A549 (cell line): ENCODE measurements at regions not wholly inside any gene's neighbourhood (a gene's known extent, or its start where the extent isn't known, plus 50 kb on each side); places are given as distances from the start of the nearest gene placed in this dataset.

Experiments used
- ATAC-seq, 2 experiments: fragments of 200-7000 bp in 1 of 2; fragments of >200 bp in 1 of 2; cut with Nextera tagmentation in 1 of 2; cut with Tn5 transposase in 1 of 2; 3 replicates each; pipeline versions ENCODE4 v1.8.0 to v1.9.1; 2018 to 2020; ENCODE audit warnings: mild to moderate bottlenecking in 1 of 2, moderate library complexity in 1 of 2
- CTCF ChIA-PET: fragments of 300-600 bp; sonication (Branson Sonifier 250); formaldehyde crosslinking; extraction: SDS; loops from one replicate; lab custom pipeline; 2021; ENCODE audit warnings: antibody characterized with exemption, inconsistent platforms; lab: Yijun Ruan, JAX
- POLR2A ChIA-PET: fragments of 350-600 bp; formaldehyde crosslinking; extraction: SDS; loops from one replicate; lab custom pipeline; 2021; ENCODE audit warnings: antibody characterized with exemption, inconsistent platforms; lab: Yijun Ruan, JAX
- DNase-seq, 2 experiments: peaks; one replicate each; pipeline versions ENCODE4 v3.0.0 to v3.0.0-alpha.2; 2011 to 2016; ENCODE audit warnings: low read depth in 1 of 2, low spot score in 1 of 2
- FAIRE-seq: peaks from 2 replicates; lab custom pipeline; 2011; peaks lifted over from hg19 to GRCh38; lab: Jason Lieb, UNC
- H3K27ac ChIP-seq, 2 experiments: fragments of >200 bp; sonication (Bioruptor Twin); formaldehyde crosslinking; 3 replicates each; pipeline ENCODE4 v1.5.1; 2016 to 2017
- H3K4me1 ChIP-seq: fragments of >200 bp; sonication (Bioruptor Twin); formaldehyde crosslinking; 3 replicates; pipeline ENCODE4 v1.6.1; 2016
- H3K4me2 ChIP-seq: fragments of >200 bp; sonication (Bioruptor Twin); formaldehyde crosslinking; 3 replicates; pipeline ENCODE4 v1.6.1; 2016
- H3K4me3 ChIP-seq: fragments of >200 bp; sonication (Bioruptor Twin); formaldehyde crosslinking; 3 replicates; pipeline ENCODE4 v1.5.1; 2016
- H3K9me3 ChIP-seq: fragments of >200 bp; sonication (Bioruptor Twin); formaldehyde crosslinking; 3 replicates; pipeline ENCODE4 v1.6.1; 2016
- ATOH8 ChIP-seq: fragments of 250-450 bp; sonication (Bioruptor Pico); IDR thresholded peaks from 2 replicates; pipeline ENCODE4 v1.5.0; 2020; ENCODE audit warnings: low read depth, mild to moderate bottlenecking, moderate library complexity
- BCL3 ChIP-seq: fragments of >200 bp; sonication (Bioruptor Twin); formaldehyde crosslinking; IDR thresholded peaks from 3 replicates; pipeline ENCODE4 v1.6.1; 2016
- CHD2 ChIP-seq: fragments of 150-350 bp; IDR thresholded peaks from 2 replicates; pipeline ENCODE4 v1.6.1; 2014; ENCODE audit warnings: low read length; ENCODE audit not compliant: partially characterized antibody
- CTCF ChIP-seq: fragments of >200 bp; sonication (Bioruptor Twin); formaldehyde crosslinking; IDR thresholded peaks from 3 replicates; pipeline ENCODE4 v1.5.1; 2016
- EHF ChIP-seq: fragments of 250-450 bp; sonication (Bioruptor Pico); IDR thresholded peaks from 2 replicates; pipeline ENCODE4 v1.5.0; 2020; ENCODE audit warnings: mild to moderate bottlenecking
- FOSB ChIP-seq: fragments of 250-450 bp; sonication (Bioruptor Pico); IDR thresholded peaks from 2 replicates; pipeline ENCODE4 v1.5.0; 2020; ENCODE audit warnings: mild to moderate bottlenecking, moderate library complexity
- HDAC2 ChIP-seq: fragments of 200-600 bp; sonication (generic); IDR thresholded peaks from 2 replicates; pipeline ENCODE4 v1.6.1; 2016
- HES2 ChIP-seq: fragments of >200 bp; sonication (Bioruptor Twin); formaldehyde crosslinking; IDR thresholded peaks from 2 replicates; pipeline ENCODE4 v1.6.1; 2016
- HOXB5 ChIP-seq: fragments of 250-450 bp; sonication (Bioruptor Pico); IDR thresholded peaks from 2 replicates; pipeline ENCODE4 v1.5.0; 2020; ENCODE audit warnings: mild to moderate bottlenecking, moderate library complexity
- NPAS2 ChIP-seq: fragments of 250-450 bp; sonication (Bioruptor Pico); IDR thresholded peaks from 2 replicates; pipeline ENCODE4 v1.8.0; 2022; ENCODE audit warnings: mild to moderate bottlenecking, moderate library complexity, borderline replicate concordance
- NR3C1 ChIP-seq: fragments of >200 bp; sonication (Bioruptor Twin); formaldehyde crosslinking; IDR thresholded peaks from 3 replicates; pipeline ENCODE4 v1.6.1; 2017
- POLR2A ChIP-seq: IDR thresholded peaks from 2 replicates; pipeline ENCODE4 v1.6.1; 2012; ENCODE audit warnings: mild to moderate bottlenecking, low read length
- RAD21 ChIP-seq, 2 experiments: fragments of >200 bp in 1 of 2; sonication (Bioruptor Twin) in 1 of 2; formaldehyde crosslinking in 1 of 2; IDR thresholded peaks in 1 of 2; conservative IDR thresholded peaks in 1 of 2; 2 replicates in 1 of 2; 3 replicates in 1 of 2; pipeline ENCODE4 v1.6.1; 2012 to 2018; ENCODE audit warnings: inconsistent platforms in 1 of 2
- RARB ChIP-seq: fragments of 250-450 bp; sonication (Bioruptor Pico); IDR thresholded peaks from 2 replicates; pipeline ENCODE4 v1.8.0; 2021; ENCODE audit warnings: mild to moderate bottlenecking, moderate library complexity
- RCOR1 ChIP-seq: fragments of 150-350 bp; IDR thresholded peaks from 2 replicates; pipeline ENCODE4 v1.6.1; 2014; ENCODE audit warnings: antibody characterized with exemption, low read length, low read depth
- SREBF2 ChIP-seq: fragments of 450-650 bp; IDR thresholded peaks from 2 replicates; pipeline ENCODE4 v1.6.1; 2014; ENCODE audit warnings: mild to moderate bottlenecking, moderate library complexity
- TP53 ChIP-seq: fragments of 250-450 bp; sonication (Bioruptor Pico); IDR thresholded peaks from 2 replicates; pipeline ENCODE4 v1.5.0; 2021; ENCODE audit warnings: mild to moderate bottlenecking, moderate library complexity
- ZC3H11A ChIP-seq: fragments of 450-650 bp; IDR thresholded peaks from 2 replicates; pipeline ENCODE4 v1.6.1; 2014; ENCODE audit warnings: antibody characterized with exemption, mild to moderate bottlenecking
- ZNF302 ChIP-seq: fragments of 250-450 bp; sonication (Bioruptor Pico); IDR thresholded peaks from 2 replicates; pipeline ENCODE4 v1.9.0; 2021; ENCODE audit warnings: inconsistent platforms, mild to moderate bottlenecking, moderate library complexity
- WGBS: methylation state at CpG from one replicate; pipeline ENCODE4 v1.1.6; 2017; ENCODE audit errors: missing lambda C conversion rate; 5-methylcytosine and 5-hydroxymethylcytosine counted together

GRCh38 chr2:35915261-35915660 lies 440.3 kb upstream of the CRIM1 start:
- 47% methylated on average over 4 of the region's 4 CpGs for WGBS
- H3K4me2 ChIP-seq = no peak overlapping the region
- ChIA-PET POLR2A (no interaction called here), CTCF (no interaction called here)
- H3K4me1 ChIP-seq = no peaks in the 10 kb centered on the region
- DNase-seq = no peak
- H3K9me3 ChIP-seq = no peaks in the 10 kb centered on the region
- H3K27ac ChIP-seq = no peak overlapping the region
- ATAC-seq = no peak
- TF ChIP-seq POLR2A = no peak
- TF ChIP-seq HOXB5 (CRISPR knock-in tag) = no peak
- TF ChIP-seq NPAS2 (CRISPR knock-in tag) = no peak
- TF ChIP-seq RCOR1 = no peak
- TF ChIP-seq TP53 = no peak
- no peak for TF ChIP-seq ATOH8 (CRISPR knock-in tag)
- TF ChIP-seq ZNF302 (CRISPR knock-in tag) = no peak
- TF ChIP-seq BCL3 = no peak
- TF ChIP-seq CTCF = no peak
- TF ChIP-seq SREBF2 = no peak
- TF ChIP-seq ZC3H11A = no peak
- TF ChIP-seq FOSB = no peak
- no peak for TF ChIP-seq RARB (CRISPR knock-in tag)
- no peak for TF ChIP-seq NR3C1
- TF ChIP-seq HES2 = no peak
- no peak for TF ChIP-seq HDAC2
- TF ChIP-seq, all 56 proteins: peak for 0
- FAIRE-seq = no peak
- no peak overlapping the region for H3K4me3 ChIP-seq

GRCh38 chr2:35891936-35892335 lies 463.6 kb upstream of the CRIM1 start:
- H3K4me2 ChIP-seq = peak overlapping the region; percentile 45; the same call in 2 of the 3 replicates
- POLR2A ChIA-PET = no interaction called here
- no peaks in the 10 kb centered on the region for H3K9me3 ChIP-seq
- DNase-seq (no peak), ATAC-seq (no peak), FAIRE-seq (no peak)
- CTCF ChIA-PET = no interaction called here
- no peaks in the 10 kb centered on the region for H3K4me1 ChIP-seq
- H3K27ac ChIP-seq = no peak overlapping the region
- H3K4me3 ChIP-seq = 0 out of 3 replicates have a peak overlapping the region, but pooled peaks have one; percentile 7
- TF ChIP-seq CHD2 (no peak), RAD21 (conservative IDR thresholded peaks at IDR 0.05 in 1 of 2, IDR thresholded peaks at IDR 0.05 in 1 of 2) (no peak)
- 6% methylated on average over 2 of the region's 2 CpGs for WGBS

GRCh38 chr2:35891528-35891927 lies 464.1 kb upstream of the CRIM1 start:
- Histone ChIP-seq H3K27ac (no peak overlapping the region), H3K4me1 (no peaks in the 10 kb centered on the region), H3K9me3 (no peaks in the 10 kb centered on the region), H3K4me3 (no peak overlapping the region), H3K4me2 (peak overlapping the region; percentile 45; the same call in 2 of the 3 replicates)
- CTCF ChIA-PET = no interaction called here
- ATAC-seq = no peak
- no peak for TF ChIP-seq EHF (CRISPR knock-in tag)
- TF ChIP-seq, all 56 proteins: peak for 0
- FAIRE-seq (no peak), DNase-seq (no peak)
- POLR2A ChIA-PET = no interaction called here
